SK-N-SH (cell line): ENCODE measurements at regions not wholly inside any gene's neighbourhood (a gene's known extent, or its start where the extent isn't known, plus 50 kb on each side); places are given as distances from the start of the nearest gene placed in this dataset.

Source experiments
- CTCF ChIA-PET: fragments of 300-600, 350-600 bp; formaldehyde crosslinking; extraction: SDS; loops from one replicate; lab custom pipeline; 2021; lab: Yijun Ruan, JAX
- POLR2A ChIA-PET: fragments of 350-600 bp; sonication (Branson Sonifier 250); formaldehyde crosslinking; extraction: SDS; loops from one replicate; lab custom pipeline; 2020; ENCODE audit warnings: antibody characterized with exemption, inconsistent platforms; lab: Yijun Ruan, JAX
- DNase-seq: peaks from one replicate; pipeline ENCODE4 v3.0.0; 2012
- H2AFZ ChIP-seq: fragments of 200-600 bp; sonication (generic); 2 replicates; pipeline ENCODE4 v1.8.1; 2016; ENCODE audit warnings: antibody characterized with exemption, mild to moderate bottlenecking, low read depth
- H3F3A ChIP-seq: fragments of 200-600 bp; sonication (generic); replicated peaks from 2 replicates; pipeline ENCODE3; 2016; ENCODE audit warnings: antibody characterized with exemption, mild to moderate bottlenecking; ENCODE audit not compliant: insufficient read depth
- H3K27ac ChIP-seq, 2 experiments: fragments of 200-500 bp in 1 of 2; fragments of 200-600 bp in 1 of 2; sonication (Bioruptor generic) in 1 of 2; sonication (generic), shearing (Covaris generic) in 1 of 2; 2 replicates each; pipeline versions ENCODE4 v1.5.1 to v1.6.1; 2014 to 2016; ENCODE audit warnings: low read depth in 2 of 2, inconsistent platforms in 1 of 2, low read length in 1 of 2, mild to moderate bottlenecking in 1 of 2, mixed read lengths in 1 of 2
- H3K27me3 ChIP-seq: fragments of 200-600 bp; sonication (generic), shearing (Covaris generic); 2 replicates; pipeline ENCODE4 v1.6.1; 2016; ENCODE audit warnings: mixed run types; ENCODE audit not compliant: insufficient read depth
- H3K36me3 ChIP-seq, 2 experiments: fragments of 200-500 bp in 1 of 2; fragments of 200-600 bp in 1 of 2; sonication (Bioruptor generic) in 1 of 2; sonication (generic) in 1 of 2; replicated peaks in 1 of 2; 2 replicates each; pipeline versions ENCODE3 to v1.5.1; 2014 to 2016; ENCODE audit warnings: low read length in 1 of 2, mild to moderate bottlenecking in 1 of 2; ENCODE audit not compliant: insufficient read depth in 2 of 2, control insufficient read depth in 1 of 2
- H3K4me1 ChIP-seq, 2 experiments: fragments of 200-500 bp in 1 of 2; fragments of 200-600 bp in 1 of 2; sonication (Bioruptor generic) in 1 of 2; sonication (generic), shearing (Covaris generic) in 1 of 2; 2 replicates each; pipeline versions ENCODE4 v1.5.1 to v1.6.1; 2014 to 2016; ENCODE audit warnings: low read depth in 1 of 2, low read length in 1 of 2, mixed run types in 1 of 2; ENCODE audit not compliant: insufficient read depth in 2 of 2, control insufficient read depth in 1 of 2
- H3K4me2 ChIP-seq: fragments of 200-600 bp; sonication (generic), shearing (Covaris generic); 2 replicates; pipeline ENCODE4 v1.6.1; 2017; ENCODE audit warnings: mixed run types
- H3K4me3 ChIP-seq, 2 experiments: fragments of 200-500 bp in 1 of 2; fragments of 200-600 bp in 1 of 2; sonication (Bioruptor generic) in 1 of 2; sonication (generic), shearing (Covaris generic) in 1 of 2; 2 replicates each; pipeline versions ENCODE4 v1.5.1 to v1.8.1; 2014 to 2016; ENCODE audit warnings: low read depth in 2 of 2, inconsistent platforms in 1 of 2, low read length in 1 of 2, mild to moderate bottlenecking in 1 of 2, mixed read lengths in 1 of 2, moderate library complexity in 1 of 2
- H3K79me2 ChIP-seq: fragments of 200-600 bp; sonication (generic); 2 replicates; pipeline ENCODE4 v1.8.1; 2017; ENCODE audit warnings: mild to moderate bottlenecking; ENCODE audit not compliant: insufficient read depth
- H3K9ac ChIP-seq: fragments of 200-600 bp; sonication (generic); 2 replicates; pipeline ENCODE4 v1.6.1; 2017; ENCODE audit warnings: mixed run types
- H3K9me2 ChIP-seq: fragments of 200-600 bp; sonication (generic); 2 replicates; pipeline ENCODE4 v1.6.1; 2017; ENCODE audit warnings: mixed run types
- H3K9me3 ChIP-seq: fragments of 200-600 bp; sonication (generic); 2 replicates; pipeline ENCODE4 v1.6.1; 2017; ENCODE audit warnings: mixed run types, mild to moderate bottlenecking, moderate library complexity
- H4K20me1 ChIP-seq: fragments of 200-600 bp; sonication (generic); 2 replicates; pipeline ENCODE4 v1.6.1; 2017; ENCODE audit warnings: mild to moderate bottlenecking, mixed run types; ENCODE audit not compliant: insufficient read depth
- CTCF ChIP-seq: fragments of 200-600 bp; sonication (generic); IDR thresholded peaks from 2 replicates; pipeline ENCODE4 v1.6.1; 2017; ENCODE audit warnings: antibody characterized with exemption, mild to moderate bottlenecking, moderate library complexity
- ELF1 ChIP-seq: IDR thresholded peaks from 2 replicates; pipeline ENCODE4 v1.4.0; 2012
- MEF2A ChIP-seq: IDR thresholded peaks from 2 replicates; pipeline ENCODE4 v1.4.0; 2012; ENCODE audit warnings: low read depth, borderline replicate concordance
- RAD21 ChIP-seq: IDR thresholded peaks from 2 replicates; pipeline ENCODE4 v1.6.1; 2012; ENCODE audit warnings: mild to moderate bottlenecking, low read length
- REST ChIP-seq: IDR thresholded peaks from 2 replicates; pipeline ENCODE4 v1.6.1; 2012; ENCODE audit warnings: mild to moderate bottlenecking, low read depth, low read length, moderate library complexity
- RXRA ChIP-seq: IDR thresholded peaks from 2 replicates; pipeline ENCODE4 v1.4.0; 2012; ENCODE audit warnings: low read depth, mild to moderate bottlenecking, borderline replicate concordance
- SIN3A ChIP-seq: IDR thresholded peaks from 2 replicates; pipeline ENCODE4 v1.6.1; 2012; ENCODE audit warnings: low read depth, mild to moderate bottlenecking, low read length, moderate library complexity, borderline replicate concordance
- TAF1 ChIP-seq: IDR thresholded peaks from 2 replicates; pipeline ENCODE4 v1.6.1; 2012; ENCODE audit warnings: low read depth, mild to moderate bottlenecking, low read length, moderate library complexity, borderline replicate concordance
- TCF12 ChIP-seq: IDR thresholded peaks from 2 replicates; pipeline ENCODE4 v1.4.0; 2012
- TEAD4 ChIP-seq: IDR thresholded peaks from 2 replicates; pipeline ENCODE4 v1.4.0; 2012; ENCODE audit warnings: mild to moderate bottlenecking, borderline replicate concordance; ENCODE audit not compliant: insufficient read depth
- USF2 ChIP-seq: fragments of 150-350 bp; IDR thresholded peaks from 2 replicates; pipeline ENCODE4 v1.6.1; 2017; ENCODE audit warnings: antibody characterized with exemption, low read length, low read depth, borderline replicate concordance
- ZBTB33 ChIP-seq: IDR thresholded peaks from 2 replicates; pipeline ENCODE4 v1.4.0; 2012; ENCODE audit warnings: low read depth, borderline replicate concordance
- WGBS: methylation state at CpG from one replicate; pipeline ENCODE4 v1.1.6; 2017; ENCODE audit warnings: low lambda C conversion rate; 5-methylcytosine and 5-hydroxymethylcytosine counted together

GRCh38 chr10:47151920-47152319, 148.1 kb upstream of the GDF10 start (continued):
- TF ChIP-seq MEF2A (no peak), RXRA (no peak), TCF12 (no peak), SIN3A (no peak), REST (no peak), RAD21 (no peak), TAF1 (no peak), ELF1 (no peak)

- TF ChIP-seq TCF12 (no peak), ZBTB33 (no peak), USF2 (no peak), CTCF (peak; percentile 40), TEAD4 (no peak)
- TF ChIP-seq, all 33 proteins: peak for 1
- Histone ChIP-seq H2AFZ (no peak overlapping the region), H3K27ac (no peak overlapping the region), H3K9me3 (no peaks in the 10 kb centered on the region), H3K36me3 (no peaks in the 10 kb centered on the region), H3K27me3 (no peaks in the 10 kb centered on the region), H3K4me1 (no peaks in the 10 kb centered on the region), H3K79me2 (no peaks in the 10 kb centered on the region), H3K9ac (no peak overlapping the region), H4K20me1 (no peaks in the 10 kb centered on the region), H3F3A (no peaks in the 10 kb centered on the region), H3K4me3 (no peak overlapping the region), H3K4me2 (no peak overlapping the region), H3K9me2 (no peaks in the 10 kb centered on the region)
- ChIA-PET CTCF (interaction anchor here (1.5 kb wide), 1 partner anchor 107 kb away, joined by 3 read pairs; no protein-coding TSS in a partner anchor), POLR2A (no interaction called here)
- 28% methylated on average over 3 of the region's 3 CpGs for WGBS
- DNase-seq = no peak
These were observed 147.1 kb upstream of the GDF10 start for GRCh38 chr10:47152861-47153349.
